Loucy (cell line): ENCODE measurements at regions not wholly inside any gene's neighbourhood (a gene's known extent, or its start where the extent isn't known, plus 50 kb on each side); places are given as distances from the start of the nearest gene placed in this dataset.

Experiments used
- EZH2phosphoT487 ChIP-seq: fragments of 200-600 bp; IDR thresholded peaks from 2 replicates; pipeline ENCODE4 v1.6.1; 2018; ENCODE audit warnings: antibody characterized with exemption, mild to moderate bottlenecking, moderate library complexity, borderline replicate concordance
- TF ChIP-seq, protein P1 (sequence below): fragments of 200-600 bp; sonication (generic); conservative IDR thresholded peaks from 2 replicates; pipeline ENCODE4 v1.5.1; 2014; ENCODE audit warnings: mild to moderate bottlenecking, antibody characterized with exemption, low read length

DNA sequence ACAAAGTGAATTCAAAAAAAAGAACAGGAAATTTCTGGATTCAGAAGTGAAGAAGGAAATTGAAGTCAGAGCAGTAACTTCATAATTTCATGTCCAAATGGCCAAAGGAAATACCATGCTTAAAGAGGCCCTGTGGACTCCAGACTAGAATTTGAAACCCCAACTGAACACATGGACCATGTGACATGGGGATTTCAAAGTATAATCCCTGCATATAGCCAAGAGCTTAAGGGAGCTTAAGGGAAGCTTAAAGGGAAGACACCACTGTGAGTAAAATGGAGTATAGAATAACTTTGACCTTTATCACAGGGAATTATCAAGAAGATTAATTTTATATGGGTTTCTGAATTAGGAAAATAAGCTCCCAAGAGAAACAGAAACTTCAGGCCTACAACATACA, 241.8 kb upstream of the POGK start:
- TF ChIP-seq, protein P1, sequence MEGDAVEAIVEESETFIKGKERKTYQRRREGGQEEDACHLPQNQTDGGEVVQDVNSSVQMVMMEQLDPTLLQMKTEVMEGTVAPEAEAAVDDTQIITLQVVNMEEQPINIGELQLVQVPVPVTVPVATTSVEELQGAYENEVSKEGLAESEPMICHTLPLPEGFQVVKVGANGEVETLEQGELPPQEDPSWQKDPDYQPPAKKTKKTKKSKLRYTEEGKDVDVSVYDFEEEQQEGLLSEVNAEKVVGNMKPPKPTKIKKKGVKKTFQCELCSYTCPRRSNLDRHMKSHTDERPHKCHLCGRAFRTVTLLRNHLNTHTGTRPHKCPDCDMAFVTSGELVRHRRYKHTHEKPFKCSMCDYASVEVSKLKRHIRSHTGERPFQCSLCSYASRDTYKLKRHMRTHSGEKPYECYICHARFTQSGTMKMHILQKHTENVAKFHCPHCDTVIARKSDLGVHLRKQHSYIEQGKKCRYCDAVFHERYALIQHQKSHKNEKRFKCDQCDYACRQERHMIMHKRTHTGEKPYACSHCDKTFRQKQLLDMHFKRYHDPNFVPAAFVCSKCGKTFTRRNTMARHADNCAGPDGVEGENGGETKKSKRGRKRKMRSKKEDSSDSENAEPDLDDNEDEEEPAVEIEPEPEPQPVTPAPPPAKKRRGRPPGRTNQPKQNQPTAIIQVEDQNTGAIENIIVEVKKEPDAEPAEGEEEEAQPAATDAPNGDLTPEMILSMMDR, result no peak
- TF ChIP-seq EZH2phosphoT487, result no peak
